ENCODE measurements at regions not wholly inside any gene's neighbourhood (a gene's known extent, or its start where the extent isn't known, plus 50 kb on each side); places are given as distances from the start of the nearest gene placed in this dataset.

DNA sequence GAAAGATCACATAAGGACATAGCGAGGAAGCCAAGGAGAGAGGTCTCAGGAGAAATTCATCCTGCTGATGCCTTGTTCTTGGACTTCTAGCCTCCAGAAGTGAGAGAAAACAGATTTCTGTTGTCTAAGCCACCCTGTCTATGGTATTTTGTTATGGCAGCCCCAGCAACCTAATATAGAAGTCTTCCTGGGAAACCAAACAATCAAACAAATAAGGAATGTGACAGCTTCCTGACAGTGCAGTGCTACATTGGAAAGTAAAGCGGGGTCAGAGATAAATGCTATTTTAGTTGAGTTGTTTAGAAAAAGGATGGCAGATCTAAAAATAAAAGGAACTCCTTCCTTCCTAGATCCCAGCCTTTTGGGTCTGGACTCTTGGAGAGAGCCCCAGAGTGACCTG is 443.2 kb upstream of the GYPC start:
- Histone ChIP-seq H3K9me3 (replicated peaks; ENCODE audit: control insufficient read depth, insufficient read depth, low read length) (no peaks in the 10 kb centered on the region), H3K79me2 (ENCODE audit: control insufficient read depth, insufficient read depth, low read length) (no peaks in the 10 kb centered on the region), H2AFZ (ENCODE audit: control insufficient read depth, low read depth, low read length) (no peak overlapping the region), H3K36me3 (ENCODE audit: control insufficient read depth in 2 of 2, insufficient read depth in 2 of 2, low read length in 1 of 2) (no peaks in the 10 kb centered on the region), H3K4me3 (no peak overlapping the region), H3K9ac (ENCODE audit: control insufficient read depth, insufficient read depth, low read length) (no peak overlapping the region), H3K4me1 (ENCODE audit: control insufficient read depth, insufficient read depth, low read length) (no peaks in the 10 kb centered on the region), H4K20me1 (ENCODE audit: control insufficient read depth, insufficient read depth) (no peaks in the 10 kb centered on the region), H3K4me2 (ENCODE audit: control insufficient read depth, insufficient read depth) (no peak overlapping the region), H3K27me3 (replicated peaks in 1 of 2; ENCODE audit: control insufficient read depth in 2 of 2, insufficient read depth in 2 of 2, low read length in 1 of 2) (no peaks in the 10 kb centered on the region), H3K27ac (ENCODE audit: control insufficient read depth, insufficient read depth) (no peak overlapping the region)
- no peak for ATAC-seq
- POLR2A ChIA-PET, result no interaction called here
- no peak for FAIRE-seq
- no TSS peak for BruUV-seq (replicated peaks)
- 43% methylated on average over 2 of the region's 2 CpGs for WGBS (ENCODE audit: insufficient coverage, insufficient replicate concordance, low lambda C conversion rate, missing lambda C conversion rate)
- intact Hi-C loops (cut with micrococcal nuclease; ENCODE audit: unreplicated experiment) (no loop called here), in situ Hi-C loops (cut with MboI) (no loop called here)
- RAD21 ChIA-PET (ENCODE audit: unreplicated experiment), result interaction anchor here (0.6 kb wide), 1 partner anchor 567 kb away, joined by 3 read pairs; no protein-coding TSS in a partner anchor
- SMC1A ChIA-PET (ENCODE audit: uncharacterized antibody, unreplicated experiment), result no interaction called here
- no peak for DNase-seq (ENCODE audit: low read depth, low spot score)
- TF ChIP-seq MEF2A (IDR thresholded peaks at IDR 0.05; ENCODE audit: insufficient read depth, low read depth, low read length) (no peak), STAT3 (IDR thresholded peaks at IDR 0.05; ENCODE audit: low read depth, low read length) (no peak), BMI1 (IDR thresholded peaks at IDR 0.05; ENCODE audit: borderline replicate concordance) (no peak), WRNIP1 (IDR thresholded peaks at IDR 0.05; ENCODE audit: borderline replicate concordance, low read depth, low read length) (no peak), SMARCA5 (IDR thresholded peaks at IDR 0.05) (no peak), IRF3 (IDR thresholded peaks at IDR 0.05) (no peak), JUND (IDR thresholded peaks at IDR 0.05; ENCODE audit: low read depth, low read length) (no peak), KDM1A (IDR thresholded peaks at IDR 0.05; ENCODE audit: borderline replicate concordance) (no peak), ZBTB4 (CRISPR knock-in tag; IDR thresholded peaks at IDR 0.05) (no peak), POU2F2 (IDR thresholded peaks at IDR 0.05; ENCODE audit: borderline replicate concordance, low read depth, low read length) (no peak)
- CTCF ChIA-PET, result no interaction called here

Data from GM12878 (cell line).